Heart right ventricle (tissue), 16 donors: ENCODE measurements at regions not wholly inside any gene's neighbourhood (a gene's known extent, or its start where the extent isn't known, plus 50 kb on each side); places are given as distances from the start of the nearest gene placed in this dataset.

ENCODE experiments used
- ATAC-seq, 8 donors: fragments of 200-7000 bp; cut with Tn5 transposase; one replicate each; pipeline ENCODE4 v1.9.1; 2020; ENCODE audit warnings: mild to moderate bottlenecking in 8 of 8, moderate library complexity in 8 of 8, moderate number of reproducible peaks in 1 of 8
- DNase-seq, 2 donors: peaks; one replicate each; pipeline ENCODE4 v3.0.0-alpha.2; 2020
- H3K27ac ChIP-seq, 10 donors: fragments of 200-600 bp; sonication (generic) in 2 of 10; one replicate each; pipeline versions ENCODE4 v1.5.0 to v1.8.0; 2020 to 2022; ENCODE audit warnings: mild to moderate bottlenecking in 3 of 10
- H3K27me3 ChIP-seq, 7 donors: fragments of 200-600 bp; one replicate each; pipeline ENCODE4 v1.8.0; 2021 to 2022; ENCODE audit warnings: mild to moderate bottlenecking in 2 of 7
- H3K36me3 ChIP-seq, 9 donors: fragments of 200-600 bp; sonication (generic) in 1 of 9; one replicate each; pipeline versions ENCODE4 v1.5.0 to v1.8.0; 2020 to 2022; ENCODE audit warnings: mild to moderate bottlenecking in 2 of 9
- H3K4me1 ChIP-seq, 9 donors: fragments of 200-600 bp; sonication (generic) in 1 of 9; one replicate each; pipeline versions ENCODE4 v1.5.0 to v1.8.0; 2020 to 2022; ENCODE audit warnings: mild to moderate bottlenecking in 4 of 9
- H3K4me3 ChIP-seq, 10 donors: fragments of 200-600 bp; sonication (generic) in 2 of 10; one replicate each; pipeline versions ENCODE4 v1.5.0 to v1.8.0; 2020 to 2022; ENCODE audit warnings: mild to moderate bottlenecking in 7 of 10, moderate library complexity in 2 of 10
- H3K9me3 ChIP-seq, 11 donors: fragments of 200-600 bp in 10 of 11; sonication (generic) in 2 of 11; one replicate each; pipeline versions ENCODE4 v1.5.0 to v1.8.0; 2013 to 2022; ENCODE audit warnings: mild to moderate bottlenecking in 2 of 11, control low read depth in 1 of 11, moderate library complexity in 1 of 11
- WGBS, 2 donors: extraction: QIAGEN DNeasy Blood & Tissue Kit; methylation state at CpG; one replicate each; pipeline ENCODE4 v1.1.7; 2013; ENCODE audit warnings: inconsistent platforms in 1 of 2; 5-methylcytosine and 5-hydroxymethylcytosine counted together
- intact Hi-C, 10 donors: fragments of 100-400 bp; cut with DNase I; formaldehyde crosslinking; loops; one replicate each; pipeline versions ENCODE4 v1.11.1 to v1.14.2; 2022
- TF ChIP-seq, protein P1 (sequence below), 9 donors: fragments of 200-600 bp; sonication (generic) in 2 of 9; IDR thresholded peaks; one replicate each; pipeline versions ENCODE4 v1.5.0 to v1.8.0; 2021 to 2022; ENCODE audit warnings: antibody characterized with exemption in 9 of 9, mild to moderate bottlenecking in 5 of 9, moderate library complexity in 1 of 9
- donor health status: Arrhythmogenic right ventricular cardiomyopathy.
- donor health status: ischemic (EF 13 %, LVEDD 7.1; RV severe dilation, severe dysfunction).
- donor health status: healthy with polysubstance abuse.
- donor health status: DM: no; HTN: yes; CAD: no.
- donor health status: DM: no; HTN: no; CAD: no.
- donor health status: ischemic (EF 25% LVEDD 6.9; RV normal size, moderate dysfunction).
- donor health status: ischemic (EF 25% LVEDD 5.7; RV mildly dilated, moderate dysfunction).
- donor health status: healthy.
- donor health status: DM: yes; HTN: yes; CAD: no.
- donor health status: Ischemic cardiomyopathy.
- donor health status: ischemic (EF 35%, LVEDD 5.7; RV mildly dilated, moderate dysfunction).
- donor health status: nonischemic (EF 11% LVEDD 7.7; RV severe dilation, severe dysfunction).
- donor health status: DM: yes; HTN: yes; CAD: no.
- donor health status: PGD.
- donor health status: ischemic (EF 29% LVEDD 5.4; RV normal size, mild dysfunction).
- donor health status: nonischemic (EF 23%, LVEDD 6.1; RV moderate dilation, normal function).

- Histone ChIP-seq H3K4me3 (no peak overlapping the region), H3K27ac (no peak overlapping the region), H3K9me3 (no peaks in the 10 kb centered on the region), H3K36me3 (no peaks in the 10 kb centered on the region), H3K4me1 (no peaks in the 10 kb centered on the region), H3K27me3 (no peaks in the 10 kb centered on the region)
- DNase-seq (no peak), ATAC-seq (no peak)
- TF ChIP-seq, protein P1, sequence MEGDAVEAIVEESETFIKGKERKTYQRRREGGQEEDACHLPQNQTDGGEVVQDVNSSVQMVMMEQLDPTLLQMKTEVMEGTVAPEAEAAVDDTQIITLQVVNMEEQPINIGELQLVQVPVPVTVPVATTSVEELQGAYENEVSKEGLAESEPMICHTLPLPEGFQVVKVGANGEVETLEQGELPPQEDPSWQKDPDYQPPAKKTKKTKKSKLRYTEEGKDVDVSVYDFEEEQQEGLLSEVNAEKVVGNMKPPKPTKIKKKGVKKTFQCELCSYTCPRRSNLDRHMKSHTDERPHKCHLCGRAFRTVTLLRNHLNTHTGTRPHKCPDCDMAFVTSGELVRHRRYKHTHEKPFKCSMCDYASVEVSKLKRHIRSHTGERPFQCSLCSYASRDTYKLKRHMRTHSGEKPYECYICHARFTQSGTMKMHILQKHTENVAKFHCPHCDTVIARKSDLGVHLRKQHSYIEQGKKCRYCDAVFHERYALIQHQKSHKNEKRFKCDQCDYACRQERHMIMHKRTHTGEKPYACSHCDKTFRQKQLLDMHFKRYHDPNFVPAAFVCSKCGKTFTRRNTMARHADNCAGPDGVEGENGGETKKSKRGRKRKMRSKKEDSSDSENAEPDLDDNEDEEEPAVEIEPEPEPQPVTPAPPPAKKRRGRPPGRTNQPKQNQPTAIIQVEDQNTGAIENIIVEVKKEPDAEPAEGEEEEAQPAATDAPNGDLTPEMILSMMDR (IDR thresholded peaks at IDR 0.05): no peak
- intact Hi-C loops: no loop called here
- 48 to 50% methylated on average over 3 of the region's 3 CpGs for WGBS, 2 donors
These were observed 941.7 kb downstream of the TUSC7 start for GRCh38 chr3:117651246-117651645.

- H3K36me3 ChIP-seq: no peaks in the 10 kb centered on the region
- no peaks in the 10 kb centered on the region for H3K9me3 ChIP-seq
- H3K4me1 ChIP-seq: no peaks in the 10 kb centered on the region
- H3K4me3 ChIP-seq: no peak overlapping the region
- H3K27ac ChIP-seq: no peak overlapping the region
- intact Hi-C loops: no loop called here
- DNase-seq (no peak), ATAC-seq (no peak)
- 79 to 82% methylated on average over 1 of the region's 1 CpG for WGBS, 2 donors
- no peaks in the 10 kb centered on the region for H3K27me3 ChIP-seq
- TF ChIP-seq, protein P1 (IDR thresholded peaks at IDR 0.05): no peak
These were observed 946.8 kb downstream of the TUSC7 start for GRCh38 chr3:117656391-117656790.

DNA sequence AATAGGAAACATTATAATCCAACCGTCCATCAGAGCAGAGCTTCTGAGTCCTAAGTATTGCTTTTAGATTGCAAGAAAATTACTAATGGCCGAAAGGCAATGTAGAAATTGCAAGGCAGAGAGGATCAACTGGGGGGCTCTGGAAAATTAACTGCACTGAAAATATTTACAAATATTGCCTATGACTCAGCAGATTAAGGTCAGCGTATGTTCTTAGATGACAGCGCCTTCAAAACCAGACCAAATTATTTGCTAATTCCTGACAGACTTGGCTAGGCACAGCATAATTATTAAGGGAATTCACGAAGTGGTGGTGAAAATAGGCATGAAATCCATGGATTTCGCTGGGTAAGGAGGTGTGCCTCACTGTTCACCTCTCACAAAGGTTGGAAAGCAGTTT lies 947.7 kb downstream of the TUSC7 start:
- intact Hi-C loops: no loop called here
- Histone ChIP-seq H3K36me3 (no peaks in the 10 kb centered on the region), H3K9me3 (no peaks in the 10 kb centered on the region), H3K27ac (no peak overlapping the region), H3K4me1 (no peaks in the 10 kb centered on the region), H3K27me3 (no peaks in the 10 kb centered on the region), H3K4me3 (no peak overlapping the region)
- 89 to 92% methylated on average over 6 of the region's 6 CpGs for WGBS, 2 donors
- DNase-seq (no peak), ATAC-seq (no peak)
- TF ChIP-seq, protein P1 (IDR thresholded peaks at IDR 0.05): no peak

- intact Hi-C loops: no loop called here
These were observed 951.6 kb downstream of the TUSC7 start for GRCh38 chr3:117660941-117661817.

More at GRCh38 chr3:117660941-117661817, 951.6 kb downstream of the TUSC7 start:
- Histone ChIP-seq H3K27ac (no peak overlapping the region), H3K4me3 (no peak overlapping the region), H3K9me3 (no peaks in the 10 kb centered on the region), H3K27me3 (peaks cover 0 to 8% (median 0%) of the 10 kb centered on the region in 7 donors), H3K4me1 (no peaks in the 10 kb centered on the region), H3K36me3 (no peaks in the 10 kb centered on the region)
- TF ChIP-seq, protein P1 (IDR thresholded peaks at IDR 0.05): no peak
- 77 to 82% methylated on average over 2 of the region's 2 CpGs for WGBS, 2 donors
- DNase-seq (no peak), ATAC-seq (no peak)
